K562 (cell line): ENCODE measurements at regions not wholly inside any gene's neighbourhood (a gene's known extent, or its start where the extent isn't known, plus 50 kb on each side); places are given as distances from the start of the nearest gene placed in this dataset.

Experiments used
- ATAC-seq: fragments of 200-7000 bp; cut with Tn5 transposase; 3 replicates; pipeline ENCODE4 v1.9.1; 2020; ENCODE audit warnings: moderate library complexity
- BruUV-seq: library from RNA; stranded (reverse); fragments of 400-500 nt; replicated peaks from 2 replicates; lab custom pipeline; 2021; lab: Mats Ljungman, UMichigan
- CTCF ChIA-PET: fragments of 300-600 bp; formaldehyde crosslinking; extraction: SDS; loops from one replicate; lab custom pipeline; 2021; ENCODE audit warnings: low intra/inter-chr PET ratio; lab: Yijun Ruan, JAX
- POLR2A ChIA-PET: fragments of 300-600, 350-650 bp; sonication (Branson Sonifier 250); formaldehyde crosslinking; extraction: SDS; loops from one replicate; lab custom pipeline; 2021; ENCODE audit warnings: antibody characterized with exemption, inconsistent platforms; lab: Yijun Ruan, JAX
- DNase-seq, 4 experiments: peaks; one replicate each; pipeline versions ENCODE4 v3.0.0 to v3.0.0-alpha.2; 2011 to 2018; ENCODE audit warnings: low spot score in 3 of 4, mixed read lengths in 3 of 4; ENCODE audit errors: extremely low read depth in 1 of 4
- FAIRE-seq: peaks from 2 replicates; lab custom pipeline; 2011; peaks lifted over from hg19 to GRCh38; lab: Jason Lieb, UNC
- H2AFZ ChIP-seq: 2 replicates; pipeline ENCODE4 v1.6.0; 2011; ENCODE audit warnings: low read depth, low read length, control low read depth, inconsistent platforms
- H3K27ac ChIP-seq: fragments of 200-600 bp; 3 replicates; pipeline ENCODE4 v1.8.0; 2011; ENCODE audit warnings: low read depth, mild to moderate bottlenecking, control low read depth, inconsistent platforms, low read length, moderate library complexity, mixed read lengths; ENCODE audit errors: extremely low read depth
- H3K27me3 ChIP-seq, 2 experiments: fragments of 300-600 bp in 1 of 2; 2 replicates in 1 of 2; 3 replicates in 1 of 2; pipeline versions ENCODE4 v1.6.0 to v1.8.0; 2011; ENCODE audit warnings: inconsistent platforms in 2 of 2, low read length in 2 of 2, mild to moderate bottlenecking in 1 of 2, mixed read lengths in 1 of 2, moderate library complexity in 1 of 2; ENCODE audit not compliant: control insufficient read depth in 2 of 2, insufficient read depth in 2 of 2
- H3K36me3 ChIP-seq: fragments of 300-600 bp; 3 replicates; pipeline ENCODE4 v1.8.0; 2011; ENCODE audit warnings: mild to moderate bottlenecking, low read length, inconsistent platforms; ENCODE audit not compliant: control insufficient read depth, insufficient read depth
- H3K4me1 ChIP-seq, 2 experiments: fragments of 200-600 bp in 1 of 2; replicated peaks in 1 of 2; 2 replicates in 1 of 2; 3 replicates in 1 of 2; pipeline versions ENCODE4 v1.5.1 to v1.8.0; 2011; ENCODE audit warnings: inconsistent platforms in 2 of 2, low read length in 2 of 2, mild to moderate bottlenecking in 1 of 2, mixed read lengths in 1 of 2, moderate library complexity in 1 of 2; ENCODE audit not compliant: control insufficient read depth in 2 of 2, insufficient read depth in 2 of 2
- H3K4me2 ChIP-seq: 2 replicates; pipeline ENCODE4 v1.6.1; 2011; ENCODE audit warnings: low read length, control low read depth, inconsistent platforms, mixed read lengths; ENCODE audit not compliant: insufficient read depth
- H3K4me3 ChIP-seq: fragments of 200-600 bp; sonication (generic), shearing (Covaris generic); 2 replicates; pipeline ENCODE4 v1.5.1; 2016; ENCODE audit warnings: control low read depth, inconsistent platforms
- H3K79me2 ChIP-seq: fragments of 200-600 bp; 3 replicates; pipeline ENCODE4 v1.8.0; 2011; ENCODE audit warnings: low read length, inconsistent platforms; ENCODE audit not compliant: control insufficient read depth, insufficient read depth
- H3K9ac ChIP-seq, 2 experiments: 2 replicates each; pipeline versions ENCODE4 v1.6.0 to v1.6.1; 2011; ENCODE audit warnings: low read depth in 2 of 2, low read length in 2 of 2, control low read depth in 1 of 2, inconsistent platforms in 1 of 2, mild to moderate bottlenecking in 1 of 2, mixed read lengths in 1 of 2; ENCODE audit not compliant: insufficient read depth in 1 of 2
- H3K9me1 ChIP-seq: one replicate; pipeline ENCODE4 v1.6.0; 2011; ENCODE audit warnings: inconsistent platforms, mild to moderate bottlenecking, low read length, moderate library complexity; ENCODE audit not compliant: control insufficient read depth, insufficient read depth
- H3K9me3 ChIP-seq: replicated peaks from 2 replicates; pipeline ENCODE4 v1.5.1; 2011; ENCODE audit warnings: low read depth, low read length, inconsistent platforms; ENCODE audit not compliant: control insufficient read depth, insufficient read depth
- H4K20me1 ChIP-seq: replicated peaks from 2 replicates; pipeline ENCODE4 v1.6.1; 2011; ENCODE audit warnings: low read length, inconsistent platforms, mixed read lengths; ENCODE audit not compliant: control insufficient read depth, insufficient read depth
- CCNT2 ChIP-seq: IDR thresholded peaks from 2 replicates; pipeline ENCODE4 v1.6.1; 2011; ENCODE audit warnings: borderline replicate concordance, low read depth, mild to moderate bottlenecking, moderate library complexity, mixed read lengths, low read length; ENCODE audit not compliant: insufficient read length; ENCODE audit errors: extremely low read depth
- MCM2 ChIP-seq: fragments of 450-650 bp; IDR thresholded peaks from 2 replicates; pipeline ENCODE4 v1.6.1; 2017; ENCODE audit warnings: low read depth, mild to moderate bottlenecking
- MXI1 ChIP-seq: IDR thresholded peaks from 2 replicates; pipeline ENCODE4 v1.6.1; 2011; ENCODE audit warnings: low read depth, mild to moderate bottlenecking, improper control_type of control experiment, low read length
- NCOR1 ChIP-seq: fragments of 450-650 bp; IDR thresholded peaks from 2 replicates; pipeline ENCODE4 v1.6.1; 2016; ENCODE audit warnings: mild to moderate bottlenecking, moderate library complexity
- NFYB ChIP-seq: IDR thresholded peaks from 2 replicates; pipeline ENCODE4 v1.6.1; 2011; ENCODE audit warnings: mild to moderate bottlenecking, moderate library complexity; ENCODE audit not compliant: insufficient read length; ENCODE audit errors: extremely low read depth
- PCBP2 ChIP-seq: fragments of 200-400 bp; formaldehyde crosslinking; IDR thresholded peaks from 2 replicates; pipeline ENCODE4 v1.6.1; 2018; ENCODE audit warnings: low read length, low read depth, mild to moderate bottlenecking, moderate library complexity; ENCODE audit not compliant: poor library complexity, severe bottlenecking
- RBFOX2 ChIP-seq: fragments of 200-400 bp; formaldehyde crosslinking; IDR thresholded peaks from 2 replicates; pipeline ENCODE4 v1.6.1; 2017; ENCODE audit warnings: low read depth, mild to moderate bottlenecking, low read length, moderate library complexity
- SAFB2 ChIP-seq: fragments of 200-400 bp; formaldehyde crosslinking; IDR thresholded peaks from 2 replicates; pipeline ENCODE4 v1.6.1; 2018; ENCODE audit warnings: borderline replicate concordance, low read length, low read depth, moderate library complexity; ENCODE audit not compliant: severe bottlenecking
- TEAD1 ChIP-seq, 2 experiments: fragments of 450-650 bp in 1 of 2; sonication (generic) in 1 of 2; formaldehyde crosslinking; IDR thresholded peaks; 2 replicates each; pipeline versions ENCODE4 v1.4.0 to v1.8.0; 2020 to 2022; ENCODE audit warnings: mild to moderate bottlenecking in 2 of 2, missing genetic modification reagents in 1 of 2
- WHSC1 ChIP-seq: IDR thresholded peaks from one replicate; pipeline ENCODE4 v1.6.1; 2012; ENCODE audit warnings: low read length, control low read depth, inconsistent platforms
- ZFPM2 ChIP-seq: fragments of 250-450 bp; sonication (Bioruptor Pico); IDR thresholded peaks from 2 replicates; pipeline ENCODE4 v1.5.1; 2022; ENCODE audit warnings: mild to moderate bottlenecking
- ZKSCAN8 ChIP-seq: fragments of 200-800 bp; sonication (Bioruptor generic); IDR thresholded peaks from 2 replicates; pipeline ENCODE4 v1.6.1; 2016; ENCODE audit warnings: missing genetic modification characterization, missing compliant biosample characterization
- ZNF354B ChIP-seq: fragments of 250-450 bp; sonication (Bioruptor Pico); IDR thresholded peaks from 2 replicates; pipeline ENCODE4 v1.4.0; 2020
- ZNF584 ChIP-seq: fragments of 200-800 bp; sonication (Bioruptor generic); IDR thresholded peaks from 2 replicates; pipeline ENCODE4 v1.6.1; 2016; ENCODE audit warnings: low read depth, mild to moderate bottlenecking, missing genetic modification characterization, missing compliant biosample characterization
- ZNF778 ChIP-seq: fragments of 450-650 bp; formaldehyde crosslinking; IDR thresholded peaks from 2 replicates; pipeline ENCODE4 v1.4.0; 2020; ENCODE audit warnings: mild to moderate bottlenecking, moderate library complexity
- WGBS: fragments of 100-300 bp; shearing (Covaris generic); methylation state at CpG from one replicate; pipeline ENCODE4 v1.1.6; 2016; ENCODE audit warnings: low coverage, mixed read lengths; ENCODE audit not compliant: insufficient coverage; ENCODE audit errors: missing lambda C conversion rate; 5-methylcytosine and 5-hydroxymethylcytosine counted together
- in situ Hi-C: fragments of 300-500 bp; cut with MboI; formaldehyde crosslinking; loops from 4 replicates; pipeline ENCODE4 v1.15.0; 2018; ENCODE audit warnings: inconsistent platforms, mixed read lengths
- intact Hi-C: fragments of 100-400 bp; cut with micrococcal nuclease; formaldehyde crosslinking; loops from 2 replicates; pipeline ENCODE4 v1.14.2; 2022
- TF ChIP-seq, protein P1 (sequence below), 2 experiments: fragments of 450-650 bp in 1 of 2; sonication (generic) in 1 of 2; formaldehyde crosslinking; conservative IDR thresholded peaks; 2 replicates each; pipeline versions ENCODE4 v1.4.0 to v1.8.1; 2020 to 2022; ENCODE audit warnings: mild to moderate bottlenecking in 1 of 2, missing genetic modification reagents in 1 of 2

DNA sequence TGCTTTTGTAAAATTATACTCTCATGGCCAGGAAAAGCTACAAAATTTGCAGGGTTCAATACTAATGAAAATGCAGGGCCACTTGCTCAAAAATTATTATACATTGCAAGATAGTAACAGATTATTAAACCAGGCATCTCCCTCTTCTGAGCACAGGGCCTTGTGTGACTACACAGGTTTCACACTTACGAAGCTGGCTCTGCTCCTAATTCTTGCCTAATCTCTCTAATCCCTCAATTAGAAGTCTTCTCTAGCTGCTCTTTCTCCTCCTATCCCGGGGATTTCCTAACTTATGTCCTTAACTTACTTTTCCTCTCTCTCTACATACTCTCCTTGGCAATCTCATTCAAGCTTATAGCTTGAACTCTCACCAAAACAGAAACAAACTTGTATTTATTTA lies 168.3 kb downstream of the AREG start:
- POLR2A ChIA-PET, result no interaction called here
- no peaks in the 10 kb centered on the region for H3K36me3 ChIP-seq
- ATAC-seq, result no peak
- 31% methylated on average over 2 of the region's 2 CpGs for WGBS
- BruUV-seq, result no TSS peak
- no peaks in the 10 kb centered on the region for H3K4me1 ChIP-seq
- H3K4me3 ChIP-seq, result no peak overlapping the region
- no peak overlapping the region for H3K9ac ChIP-seq
- TF ChIP-seq ZNF778 (CRISPR knock-in tag), result no peak
- TF ChIP-seq PCBP2, result no peak
- no peak for TF ChIP-seq RBFOX2
- TF ChIP-seq ZNF354B, result no peak
- TF ChIP-seq WHSC1, result no peak
- TF ChIP-seq NCOR1, result no peak
- TF ChIP-seq, all 486 proteins: peak for 0
- Histone ChIP-seq H3K79me2 (no peaks in the 10 kb centered on the region), H2AFZ (no peak overlapping the region), H3K27ac (no peak overlapping the region), H3K4me2 (no peak overlapping the region), H3K27me3 (no peaks in the 10 kb centered on the region), H3K9me3 (no peaks in the 10 kb centered on the region), H3K9me1 (no peaks in the 10 kb centered on the region), H4K20me1 (no peaks in the 10 kb centered on the region)
- CTCF ChIA-PET, result no interaction called here
- FAIRE-seq (no peak), DNase-seq (no peak)
- intact Hi-C loops, result no loop called here
- in situ Hi-C loops, result no loop called here

DNA sequence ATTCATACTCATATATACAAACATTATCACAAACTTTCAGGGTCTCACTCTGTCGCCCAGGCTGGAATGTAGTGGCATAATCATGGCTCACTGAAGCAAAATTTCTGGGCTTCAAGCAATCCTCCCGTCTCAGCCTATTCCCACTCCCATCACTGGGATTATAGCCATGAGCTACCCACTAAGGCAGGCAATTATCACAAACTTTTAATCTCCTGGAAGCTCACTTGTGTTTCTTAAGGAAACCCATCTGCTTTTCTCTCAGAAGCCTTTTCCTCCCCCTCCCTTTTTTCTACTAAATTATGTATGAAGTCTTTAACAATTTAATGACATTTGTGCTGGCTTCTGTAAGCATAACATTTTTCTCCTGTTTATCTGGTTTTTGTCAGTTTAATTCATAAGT lies 170.5 kb downstream of the AREG start:
- no peaks in the 10 kb centered on the region for H3K9me1 ChIP-seq
- 30% methylated on average over 2 of the region's 2 CpGs for WGBS
- H3K36me3 ChIP-seq, result no peaks in the 10 kb centered on the region
- FAIRE-seq (no peak), DNase-seq (no peak), ATAC-seq (no peak)
- H2AFZ ChIP-seq, result no peak overlapping the region
- no peaks in the 10 kb centered on the region for H3K9me3 ChIP-seq
- intact Hi-C loops, result no loop called here
- no TSS peak for BruUV-seq
- in situ Hi-C loops, result no loop called here
- H4K20me1 ChIP-seq, result no peaks in the 10 kb centered on the region
- ChIA-PET CTCF (no interaction called here), POLR2A (no interaction called here)
- TF ChIP-seq TEAD1 (CRISPR knock-in tag; IDR thresholded peaks at IDR 0.05) (no peak), MXI1 (no peak), NFYB (no peak), ZFPM2 (no peak), ZNF584 (CRISPR knock-in tag) (no peak), CCNT2 (no peak), SAFB2 (no peak), ZKSCAN8 (no peak), MCM2 (no peak)
- TF ChIP-seq, protein P1, sequence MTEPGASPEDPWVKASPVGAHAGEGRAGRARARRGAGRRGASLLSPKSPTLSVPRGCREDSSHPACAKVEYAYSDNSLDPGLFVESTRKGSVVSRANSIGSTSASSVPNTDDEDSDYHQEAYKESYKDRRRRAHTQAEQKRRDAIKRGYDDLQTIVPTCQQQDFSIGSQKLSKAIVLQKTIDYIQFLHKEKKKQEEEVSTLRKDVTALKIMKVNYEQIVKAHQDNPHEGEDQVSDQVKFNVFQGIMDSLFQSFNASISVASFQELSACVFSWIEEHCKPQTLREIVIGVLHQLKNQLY (CRISPR knock-in tag; conservative IDR thresholded peaks at IDR 0.05), result no peak
- H3K9ac ChIP-seq, result no peak overlapping the region
- no peaks in the 10 kb centered on the region for H3K79me2 ChIP-seq
- no peaks in the 10 kb centered on the region for H3K27me3 ChIP-seq
- H3K4me1 ChIP-seq, result no peaks in the 10 kb centered on the region; a peak in 1 of 5 replicates
- no peak overlapping the region for H3K4me3 ChIP-seq
- no peak overlapping the region for H3K27ac ChIP-seq
- no peak overlapping the region for H3K4me2 ChIP-seq
